SU-DHL-6 (cell line): ENCODE measurements at regions not wholly inside any gene's neighbourhood (a gene's known extent, or its start where the extent isn't known, plus 50 kb on each side); places are given as distances from the start of the nearest gene placed in this dataset.

Experiments
- EZH2phosphoT487 ChIP-seq: fragments of 200-600 bp; sonication (generic), shearing (Covaris generic); conservative IDR thresholded peaks from 2 replicates; pipeline ENCODE4 v1.6.1; 2018; ENCODE audit warnings: mild to moderate bottlenecking, antibody characterized with exemption, low read length, moderate library complexity, mixed read lengths
- TF ChIP-seq, protein P1 (sequence below): fragments of 200-600 bp; sonication (generic); IDR thresholded peaks from one replicate; pipeline ENCODE4 v1.5.1; 2017; ENCODE audit warnings: antibody characterized with exemption, mild to moderate bottlenecking, low read length, moderate library complexity; ENCODE audit not compliant: insufficient read depth, poor library complexity, severe bottlenecking

DNA sequence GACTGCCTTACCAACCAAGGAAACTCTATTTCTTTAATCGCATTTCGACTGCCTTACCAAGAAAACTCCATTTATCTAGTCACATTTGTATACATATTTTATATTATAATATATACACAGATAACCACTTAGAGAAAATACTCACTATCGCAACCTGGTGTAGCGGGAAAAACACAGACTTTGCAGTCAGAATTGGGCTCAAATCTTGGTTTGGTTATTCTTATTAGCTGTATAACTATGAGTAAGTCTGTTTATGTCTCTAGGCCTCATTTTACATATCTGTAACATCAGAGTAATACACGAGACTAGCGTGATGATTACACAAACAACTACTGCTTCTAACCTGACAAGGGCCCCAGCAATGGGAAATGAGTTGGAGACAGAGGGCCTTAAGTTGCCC is 127.5 kb upstream of the POU5F2 start:
- TF ChIP-seq, protein P1, sequence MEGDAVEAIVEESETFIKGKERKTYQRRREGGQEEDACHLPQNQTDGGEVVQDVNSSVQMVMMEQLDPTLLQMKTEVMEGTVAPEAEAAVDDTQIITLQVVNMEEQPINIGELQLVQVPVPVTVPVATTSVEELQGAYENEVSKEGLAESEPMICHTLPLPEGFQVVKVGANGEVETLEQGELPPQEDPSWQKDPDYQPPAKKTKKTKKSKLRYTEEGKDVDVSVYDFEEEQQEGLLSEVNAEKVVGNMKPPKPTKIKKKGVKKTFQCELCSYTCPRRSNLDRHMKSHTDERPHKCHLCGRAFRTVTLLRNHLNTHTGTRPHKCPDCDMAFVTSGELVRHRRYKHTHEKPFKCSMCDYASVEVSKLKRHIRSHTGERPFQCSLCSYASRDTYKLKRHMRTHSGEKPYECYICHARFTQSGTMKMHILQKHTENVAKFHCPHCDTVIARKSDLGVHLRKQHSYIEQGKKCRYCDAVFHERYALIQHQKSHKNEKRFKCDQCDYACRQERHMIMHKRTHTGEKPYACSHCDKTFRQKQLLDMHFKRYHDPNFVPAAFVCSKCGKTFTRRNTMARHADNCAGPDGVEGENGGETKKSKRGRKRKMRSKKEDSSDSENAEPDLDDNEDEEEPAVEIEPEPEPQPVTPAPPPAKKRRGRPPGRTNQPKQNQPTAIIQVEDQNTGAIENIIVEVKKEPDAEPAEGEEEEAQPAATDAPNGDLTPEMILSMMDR = no peak
- no peak for TF ChIP-seq EZH2phosphoT487
